MCF 10A (cell line): ENCODE measurements at regions not wholly inside any gene's neighbourhood (a gene's known extent, or its start where the extent isn't known, plus 50 kb on each side); places are given as distances from the start of the nearest gene placed in this dataset.
A peak's percentile ranks its signal among the peaks of the same experiment; 100 is the strongest.

ENCODE experiments used
- BruUV-seq: library from RNA; stranded (reverse); fragments of 400-500 nt; replicated peaks from 2 replicates; lab custom pipeline; 2021; lab: Mats Ljungman, UMichigan
- CTCF ChIA-PET: fragments of 300-600 bp; sonication (Branson Sonifier 250); formaldehyde crosslinking; extraction: SDS; loops from one replicate; lab custom pipeline; 2021; ENCODE audit warnings: antibody characterized with exemption, inconsistent platforms; lab: Yijun Ruan, JAX
- POLR2A ChIA-PET: fragments of 300-600, 350-650 bp; sonication (Branson Sonifier 250); formaldehyde crosslinking; extraction: SDS; loops from one replicate; lab custom pipeline; 2020; ENCODE audit warnings: antibody characterized with exemption, inconsistent platforms; lab: Yijun Ruan, JAX
- DNase-seq: peaks from one replicate; pipeline ENCODE4 v3.0.0-alpha.2; 2018; ENCODE audit not compliant: unreplicated experiment
- H3K27ac Mint-ChIP-seq: one replicate; pipeline ENCODE4 v1.8.0; 2022; ENCODE audit warnings: mild to moderate bottlenecking, low read depth, mixed read lengths; ENCODE audit not compliant: unreplicated experiment
- H3K27me3 Mint-ChIP-seq: one replicate; pipeline ENCODE4 v1.8.0; 2022; ENCODE audit warnings: mixed read lengths; ENCODE audit not compliant: insufficient read depth, unreplicated experiment
- H3K36me3 Mint-ChIP-seq: one replicate; pipeline ENCODE4 v1.8.0; 2022; ENCODE audit warnings: mild to moderate bottlenecking, moderate library complexity, mixed read lengths; ENCODE audit not compliant: insufficient read depth, unreplicated experiment
- H3K4me1 Mint-ChIP-seq: one replicate; pipeline ENCODE4 v1.8.0; 2022; ENCODE audit warnings: mixed read lengths; ENCODE audit not compliant: insufficient read depth, unreplicated experiment
- H3K4me3 Mint-ChIP-seq: one replicate; pipeline ENCODE4 v1.8.0; 2022; ENCODE audit warnings: mild to moderate bottlenecking, moderate library complexity, mixed read lengths; ENCODE audit not compliant: unreplicated experiment
- H3K9me3 Mint-ChIP-seq: one replicate; pipeline ENCODE4 v1.8.0; 2022; ENCODE audit warnings: mixed read lengths; ENCODE audit not compliant: unreplicated experiment
- CTCF ChIP-seq: fragments of 200-600 bp; IDR thresholded peaks from one replicate; pipeline ENCODE4 v1.8.0; 2022; ENCODE audit warnings: antibody characterized with exemption, mild to moderate bottlenecking; ENCODE audit not compliant: unreplicated experiment
- intact Hi-C: fragments of 100-400 bp; cut with micrococcal nuclease; formaldehyde crosslinking; loops from 2 replicates; pipeline ENCODE4 v1.14.1; 2022

- H3K4me3 Mint-ChIP-seq, result no peak overlapping the region
- no peak for TF ChIP-seq CTCF
- ChIA-PET POLR2A (no interaction called here), CTCF (interaction anchor here (1.6 kb wide), 1 partner anchor 11 kb away, joined by 7 read pairs; no protein-coding TSS in a partner anchor)
- intact Hi-C loops, result no loop called here
- no TSS peak for BruUV-seq
- H3K9me3 Mint-ChIP-seq, result peaks cover 8% of the 10 kb centered on the region
- H3K27me3 Mint-ChIP-seq, result no peaks in the 10 kb centered on the region
- no peak for DNase-seq
- H3K4me1 Mint-ChIP-seq, result no peaks in the 10 kb centered on the region
- H3K27ac Mint-ChIP-seq, result no peak overlapping the region
- H3K36me3 Mint-ChIP-seq, result no peaks in the 10 kb centered on the region
These were observed 207.0 kb downstream of the IDS start for GRCh38 chrX:149298111-149298510.

- POLR2A ChIA-PET, result no interaction called here
- BruUV-seq, result no TSS peak
- Mint-ChIP-seq H3K4me3 (no peak overlapping the region), H3K4me1 (no peaks in the 10 kb centered on the region), H3K36me3 (no peaks in the 10 kb centered on the region), H3K9me3 (peaks cover 8% of the 10 kb centered on the region), H3K27ac (no peak overlapping the region), H3K27me3 (no peaks in the 10 kb centered on the region)
- DNase-seq, result no peak
- CTCF ChIA-PET, result interaction anchor here (2.4 kb wide), 1 partner anchor 9 kb away, joined by 11 read pairs; no protein-coding TSS in a partner anchor
- no peak for TF ChIP-seq CTCF
- intact Hi-C loops, result no loop called here
These were observed 209.0 kb downstream of the IDS start for GRCh38 chrX:149296092-149296491.

- Mint-ChIP-seq H3K27ac (no peak overlapping the region), H3K4me1 (no peaks in the 10 kb centered on the region), H3K27me3 (no peaks in the 10 kb centered on the region), H3K9me3 (no peaks in the 10 kb centered on the region), H3K36me3 (no peaks in the 10 kb centered on the region), H3K4me3 (no peak overlapping the region)
- POLR2A ChIA-PET, result interaction anchor here (0.6 kb wide), 3 partner anchors 705 to 1384 kb away, joined by 3 to 4 read pairs (median 3); no protein-coding TSS in a partner anchor
- DNase-seq, result peak; percentile 65
- CTCF ChIA-PET, result interaction anchor here (0.6 to 3.5 kb wide), 40 partner anchors 9 to 1252 kb away, joined by 3 to 29 read pairs (median 3); no protein-coding TSS in a partner anchor
- peak; percentile 65 for TF ChIP-seq CTCF
- intact Hi-C loops, result loop anchor here (1.0 to 10.0 kb wide), 3 partner anchors 686 to 1242 kb away; no protein-coding TSS in a partner anchor
- no TSS peak for BruUV-seq
These were observed 218.2 kb downstream of the IDS start for GRCh38 chrX:149286940-149287349.

- POLR2A ChIA-PET, result no interaction called here
- CTCF ChIA-PET, result interaction anchor here (0.7 to 1.2 kb wide), 2 partner anchors 445 to 766 kb away, joined by 3 read pairs; no protein-coding TSS in a partner anchor
- Mint-ChIP-seq H3K4me1 (no peaks in the 10 kb centered on the region), H3K9me3 (no peaks in the 10 kb centered on the region), H3K27ac (no peak overlapping the region), H3K4me3 (no peak overlapping the region), H3K36me3 (no peaks in the 10 kb centered on the region), H3K27me3 (no peaks in the 10 kb centered on the region)
- intact Hi-C loops, result loop anchor here (10.0 kb wide), 1 partner anchor 1240 kb away; no protein-coding TSS in a partner anchor
- BruUV-seq, result no TSS peak
- TF ChIP-seq CTCF, result no peak
- DNase-seq, result no peak
These were observed 220.5 kb downstream of the IDS start for GRCh38 chrX:149284616-149285015.
